Activated CD8-positive, alpha-beta memory T cell treated with anti-CD3 and anti-CD28 coated beads for 24 hours (primary cell): ENCODE measurements at regions not wholly inside any gene's neighbourhood (a gene's known extent, or its start where the extent isn't known, plus 50 kb on each side); places are given as distances from the start of the nearest gene placed in this dataset.

Source experiments
- DNase-seq: peaks from one replicate; pipeline ENCODE4 v3.0.0-alpha.2; 2020

GRCh38 chr4:28555866-28556265 is 1695.2 kb downstream of the STIM2 start:
- no peak for DNase-seq

GRCh38 chr4:28557755-28558154 is 1697.1 kb downstream of the STIM2 start:
- DNase-seq: no peak

DNA sequence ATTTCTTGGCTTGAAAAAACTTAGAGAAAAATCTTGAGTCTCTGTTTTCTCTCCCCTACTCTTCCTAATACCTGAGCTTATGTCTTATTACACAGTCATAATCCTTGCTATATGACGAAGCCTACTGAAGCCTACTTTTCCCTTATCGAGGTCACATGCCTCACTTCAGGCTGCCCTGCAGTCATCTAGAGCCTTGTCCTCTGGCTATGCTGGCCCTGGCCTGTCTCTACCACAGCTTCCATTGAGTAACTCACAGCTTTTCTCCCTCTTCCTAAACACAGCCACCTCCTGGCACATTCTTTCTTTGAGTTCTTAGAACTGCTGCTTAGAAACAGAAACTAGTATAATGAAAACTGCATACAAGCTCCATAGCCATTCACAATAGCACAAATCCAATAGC is 1698.3 kb downstream of the STIM2 start:
- no peak for DNase-seq

DNA sequence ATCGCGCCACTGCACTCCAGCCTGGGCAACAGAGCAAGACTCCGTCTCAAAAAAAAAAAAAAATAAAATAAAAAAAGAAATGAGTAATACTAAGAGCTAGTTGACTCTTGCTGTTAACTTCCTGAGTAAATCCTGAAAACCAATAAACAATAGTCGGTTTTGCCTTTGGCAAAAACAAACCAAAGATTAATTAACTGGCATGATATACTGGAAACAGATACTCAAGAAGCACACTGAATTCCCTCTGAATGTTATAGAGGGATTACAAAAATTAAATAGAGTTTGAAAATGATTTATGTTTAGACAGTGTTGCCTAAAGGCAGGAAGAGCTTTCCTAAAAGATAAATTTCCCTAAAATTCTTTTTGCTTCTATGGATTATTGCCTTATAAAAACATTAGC is 1702.3 kb downstream of the STIM2 start:
- no peak for DNase-seq

- DNase-seq: no peak
These were observed 1704.8 kb downstream of the STIM2 start for GRCh38 chr4:28565396-28565795.

DNA sequence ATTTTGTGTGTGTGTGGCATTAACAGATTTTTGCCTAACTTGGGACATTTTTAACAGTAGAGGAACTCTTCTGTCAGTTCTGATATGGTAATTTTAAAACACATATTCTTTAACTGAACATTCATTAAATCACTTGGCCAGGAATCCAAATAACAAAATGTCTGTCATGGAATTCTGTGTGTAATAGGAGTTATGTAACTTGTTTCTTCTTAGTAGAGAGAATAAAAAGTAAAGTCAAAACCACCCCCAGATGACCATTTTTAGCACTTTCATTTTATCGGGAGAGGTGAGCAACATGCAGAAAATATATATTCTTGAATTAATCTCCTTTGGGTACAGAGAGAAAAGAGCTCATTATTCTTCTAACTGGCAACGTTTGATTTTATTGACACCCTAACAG is 1740.3 kb downstream of the STIM2 start:
- DNase-seq: no peak

DNA sequence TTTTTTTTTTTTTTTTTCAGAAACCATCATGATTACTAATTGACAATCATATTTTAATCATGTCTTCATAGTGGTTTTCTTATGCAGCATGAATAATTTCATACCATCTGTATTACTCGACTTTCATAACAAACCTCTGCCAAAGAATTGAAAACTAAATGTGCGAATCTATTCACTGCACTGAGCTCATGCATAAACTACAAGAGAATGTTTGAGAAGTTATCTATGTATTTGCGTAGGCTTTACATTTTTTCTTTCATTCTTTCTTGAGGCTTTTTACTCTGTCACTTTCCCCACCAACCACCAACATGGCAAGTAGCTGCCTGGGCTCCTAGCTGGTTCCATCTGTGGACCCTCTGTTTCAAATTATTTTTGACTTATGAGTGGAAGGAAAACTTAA is 1761.0 kb downstream of the STIM2 start:
- DNase-seq: no peak

GRCh38 chr4:28636971-28637370 is 1776.3 kb downstream of the STIM2 start:
- DNase-seq: no peak

GRCh38 chr4:28639747-28640146 is 1779.1 kb downstream of the STIM2 start:
- no peak for DNase-seq

DNA sequence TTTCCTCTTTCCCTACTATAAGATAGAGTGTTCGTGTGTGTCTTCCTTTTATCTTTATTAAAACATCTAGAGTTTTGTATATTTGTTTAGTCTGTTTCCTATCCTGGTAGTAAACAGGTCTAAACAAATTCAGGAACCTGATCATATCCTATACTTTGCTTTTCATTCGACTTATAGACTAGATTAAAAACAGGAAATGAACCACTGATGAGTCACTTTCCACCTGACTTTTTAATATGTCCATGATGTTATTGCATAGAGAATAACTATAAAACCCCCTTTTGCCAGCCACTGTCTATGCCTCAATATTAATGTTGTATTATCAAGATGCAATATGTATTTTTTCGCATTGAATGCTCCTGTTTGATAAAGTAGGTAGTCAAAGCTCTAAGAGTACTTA is 1794.0 kb downstream of the STIM2 start:
- DNase-seq: no peak

DNA sequence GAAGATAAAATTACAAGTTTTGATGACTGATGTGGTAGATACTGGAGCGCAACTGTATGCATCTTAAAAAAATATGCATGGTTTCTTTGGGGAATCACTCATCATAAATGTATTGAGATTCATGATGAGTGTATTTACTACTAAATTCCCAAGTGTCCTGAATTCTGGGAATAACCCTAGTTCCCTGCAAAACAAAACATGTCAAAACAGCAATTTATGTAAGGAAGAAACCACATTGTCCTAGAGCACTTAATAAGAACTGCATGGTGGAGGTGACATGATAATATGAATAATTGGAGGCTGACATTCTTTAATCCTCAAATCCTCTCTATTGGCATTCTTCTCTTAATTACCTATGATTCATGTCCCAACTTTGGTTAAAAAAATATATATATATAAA is 1804.7 kb downstream of the STIM2 start:
- DNase-seq: no peak

GRCh38 chr4:28675582-28675981 is 1814.9 kb downstream of the STIM2 start:
- no peak for DNase-seq

DNA sequence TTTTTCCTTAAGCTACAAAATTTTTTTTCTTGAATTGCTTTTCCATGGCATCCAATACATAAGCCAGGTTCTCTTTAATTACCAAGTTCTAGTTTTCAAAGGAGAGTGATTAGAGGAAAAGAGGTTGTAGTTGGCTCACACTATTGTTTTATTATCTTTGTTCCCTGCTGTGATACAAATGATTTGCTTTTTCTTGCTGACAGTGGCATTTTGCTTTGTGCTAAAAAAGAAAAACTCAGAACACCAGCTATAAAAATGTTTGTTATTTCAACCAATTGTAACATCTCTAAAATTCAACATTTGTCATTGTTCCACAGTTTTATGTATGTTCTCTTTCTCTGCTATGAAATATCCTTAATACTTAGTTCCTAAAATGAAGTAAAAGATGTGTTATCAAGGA is 1817.2 kb downstream of the STIM2 start:
- DNase-seq: no peak

GRCh38 chr4:28682847-28683246 is 1822.2 kb downstream of the STIM2 start:
- no peak for DNase-seq

DNA sequence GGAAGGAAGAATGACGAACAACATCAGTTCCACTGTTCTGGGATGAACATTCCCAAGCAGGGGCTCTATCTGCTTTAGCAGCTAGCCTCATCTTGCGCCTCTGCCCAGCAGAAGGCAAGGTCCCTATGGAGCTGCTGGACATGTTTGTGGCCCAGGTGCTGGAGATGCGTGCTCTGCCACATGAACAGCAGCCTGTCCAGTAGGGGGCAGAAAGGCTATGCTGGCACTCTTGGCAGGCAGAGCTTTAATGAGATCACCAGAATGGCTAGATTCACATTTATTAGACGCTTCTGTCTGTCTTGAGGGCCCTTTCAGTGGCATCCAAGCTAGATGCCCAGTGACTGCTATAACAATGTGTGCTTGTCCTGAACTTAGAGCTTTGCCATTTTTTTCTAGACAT is 1826.0 kb downstream of the STIM2 start:
- no peak for DNase-seq

- no peak for DNase-seq
These were observed 1830.2 kb downstream of the STIM2 start for GRCh38 chr4:28690890-28691289.

DNA sequence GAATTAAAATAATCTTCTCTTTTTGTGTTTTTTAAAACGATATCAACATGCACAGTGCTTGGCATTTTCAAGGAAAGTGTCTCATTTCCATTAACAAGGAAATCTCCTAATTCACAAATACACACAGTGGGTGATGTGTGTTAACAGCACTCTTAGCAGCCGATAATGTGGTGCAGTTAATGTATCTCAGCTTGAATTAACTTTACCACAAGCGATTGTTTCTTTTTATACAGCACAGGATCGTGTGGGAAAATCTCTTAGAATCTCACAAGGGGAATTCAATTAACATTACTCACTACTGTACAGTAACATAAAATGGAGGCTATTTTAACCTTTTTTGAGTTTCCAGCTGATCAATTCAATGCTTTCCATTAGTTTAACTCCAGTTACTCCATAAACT is 1841.9 kb downstream of the STIM2 start:
- DNase-seq: no peak

- DNase-seq: no peak
These were observed 1849.2 kb downstream of the STIM2 start for GRCh38 chr4:28709891-28710290.

GRCh38 chr4:28723371-28723770 is 1862.7 kb downstream of the STIM2 start:
- DNase-seq: no peak

GRCh38 chr4:28724239-28724638 is 1863.6 kb downstream of the STIM2 start:
- no peak for DNase-seq

DNA sequence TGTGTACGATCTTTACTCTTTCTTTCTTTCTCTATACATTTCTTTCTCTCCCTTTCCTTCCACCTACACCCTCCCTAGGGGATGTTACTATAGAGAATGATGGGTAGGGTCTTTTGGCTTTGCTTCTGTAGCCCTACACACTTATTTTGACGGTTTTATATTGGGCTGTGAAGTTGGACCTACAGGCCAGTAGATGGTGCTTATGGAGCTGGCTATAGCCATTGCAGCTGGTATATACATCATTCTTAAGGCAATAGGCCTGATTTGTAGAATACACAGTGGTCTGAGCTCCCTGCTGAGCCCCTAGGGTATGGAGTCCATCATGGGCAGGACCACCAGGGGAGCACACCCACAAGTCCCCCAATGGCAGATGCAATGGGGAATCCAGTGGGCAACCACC is 1869.7 kb downstream of the STIM2 start:
- DNase-seq: no peak

- DNase-seq: no peak
These were observed 1883.4 kb downstream of the STIM2 start for GRCh38 chr4:28744066-28744465.

GRCh38 chr4:28754376-28754775 is 1893.7 kb downstream of the STIM2 start:
- no peak for DNase-seq

DNA sequence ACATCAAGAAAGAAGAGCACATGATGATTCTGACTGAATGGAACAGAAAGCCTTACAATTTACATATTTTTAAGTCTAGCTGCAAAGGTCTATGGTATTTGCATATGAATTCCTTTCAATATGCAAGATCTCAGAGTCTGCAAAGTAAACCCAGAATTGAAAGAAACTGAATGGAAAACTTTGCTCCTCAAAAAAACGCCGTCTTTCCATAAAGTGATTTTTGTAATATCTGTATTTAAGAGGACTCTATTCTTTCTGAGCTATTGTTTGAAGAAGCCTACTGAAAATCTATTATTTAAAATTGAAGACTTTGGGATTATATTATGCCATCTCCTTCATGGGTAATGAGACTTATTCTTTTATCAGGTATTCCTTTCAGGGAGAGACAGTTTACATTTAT is 1894.4 kb downstream of the STIM2 start:
- DNase-seq: no peak

DNA sequence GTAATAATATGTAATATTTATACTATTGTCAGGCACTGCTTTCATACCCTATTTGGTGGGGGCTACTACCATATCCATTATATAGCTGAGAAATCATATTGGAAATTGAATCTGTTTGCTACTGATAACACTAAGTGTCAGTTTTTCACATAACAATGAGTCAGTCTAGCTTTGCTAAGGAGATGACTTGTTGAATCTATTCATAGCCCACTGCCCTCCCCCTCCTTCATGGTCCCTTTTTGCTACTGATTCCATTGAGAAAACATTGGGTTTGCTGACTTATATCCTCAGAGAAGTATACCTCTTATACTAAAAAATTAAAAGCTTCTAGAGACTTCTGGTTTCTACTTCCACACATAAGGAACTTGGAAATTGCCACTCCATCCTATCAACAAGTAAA is 1898.4 kb downstream of the STIM2 start:
- no peak for DNase-seq

DNA sequence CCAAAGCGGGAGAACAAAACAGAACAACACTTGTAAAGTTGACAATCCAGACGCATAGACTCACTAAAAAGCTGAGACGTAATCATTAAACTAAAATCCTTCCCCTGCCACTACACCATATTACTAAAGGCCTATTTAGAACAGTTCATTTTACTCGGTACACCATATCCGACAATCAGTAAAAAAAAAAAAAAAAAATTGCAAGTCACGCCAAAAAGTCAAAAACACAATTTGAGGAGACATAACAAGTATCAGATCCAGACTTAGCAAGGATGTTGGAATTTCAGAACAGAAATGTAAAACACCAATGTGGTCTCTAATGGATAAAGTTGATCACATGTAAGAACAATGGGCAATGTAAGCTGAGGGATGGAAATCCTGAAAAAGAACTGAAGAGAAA is 1899.4 kb downstream of the STIM2 start:
- no peak for DNase-seq
